Keratinocyte (primary cell): ENCODE measurements at regions not wholly inside any gene's neighbourhood (a gene's known extent, or its start where the extent isn't known, plus 50 kb on each side); places are given as distances from the start of the nearest gene placed in this dataset.

ENCODE experiments used
- DNase-seq: peaks from one replicate; pipeline ENCODE4 v3.0.0-alpha.2; 2011; ENCODE audit warnings: low read depth, missing footprints, low spot score
- FAIRE-seq: peaks from 2 replicates; lab custom pipeline; 2011; peaks lifted over from hg19 to GRCh38; lab: Jason Lieb, UNC
- H2AFZ ChIP-seq: 2 replicates; pipeline ENCODE4 v1.6.0; 2012; ENCODE audit warnings: low read length, control low read depth, inconsistent platforms; ENCODE audit not compliant: control insufficient read depth
- H3K27ac ChIP-seq: 2 replicates; pipeline ENCODE4 v1.5.1; 2011; ENCODE audit warnings: low read length; ENCODE audit not compliant: control insufficient read depth, insufficient read depth
- H3K27me3 ChIP-seq: 3 replicates; pipeline ENCODE4 v1.6.0; 2011; ENCODE audit warnings: low read length; ENCODE audit not compliant: control insufficient read depth, insufficient read depth; ENCODE audit errors: extremely low read depth
- H3K36me3 ChIP-seq, 2 experiments: 2 replicates in 1 of 2; 3 replicates in 1 of 2; pipeline ENCODE4 v1.5.1; 2011; ENCODE audit warnings: low read length in 2 of 2, mild to moderate bottlenecking in 1 of 2; ENCODE audit not compliant: control insufficient read depth in 2 of 2, insufficient read depth in 2 of 2; ENCODE audit errors: extremely low read depth in 1 of 2
- H3K4me1 ChIP-seq: 3 replicates; pipeline ENCODE4 v1.5.1; 2011; ENCODE audit warnings: low read length; ENCODE audit not compliant: control insufficient read depth, insufficient read depth; ENCODE audit errors: extremely low read depth
- H3K4me2 ChIP-seq: 3 replicates; pipeline ENCODE4 v1.6.0; 2011; ENCODE audit warnings: low read depth, low read length; ENCODE audit not compliant: control insufficient read depth, insufficient read depth; ENCODE audit errors: extremely low read depth
- H3K4me3 ChIP-seq, 3 experiments: fragments of 200-600 bp in 1 of 3; sonication (generic) in 1 of 3; 2 replicates in 2 of 3; 3 replicates in 1 of 3; pipeline ENCODE4 v1.5.1; 2011 to 2016; ENCODE audit warnings: low read length in 3 of 3, mild to moderate bottlenecking in 3 of 3, control low read depth in 2 of 3, inconsistent platforms in 1 of 3, low read depth in 1 of 3, mixed read lengths in 1 of 3, mixed run types in 1 of 3, moderate library complexity in 1 of 3; ENCODE audit not compliant: control insufficient read depth in 2 of 3, insufficient read depth in 2 of 3; ENCODE audit errors: extremely low read depth in 1 of 3
- H3K79me2 ChIP-seq: 2 replicates; pipeline ENCODE4 v1.6.0; 2012; ENCODE audit warnings: low read length; ENCODE audit not compliant: control insufficient read depth, insufficient read depth
- H3K9ac ChIP-seq: 3 replicates; pipeline ENCODE4 v1.6.0; 2011; ENCODE audit warnings: low read length; ENCODE audit not compliant: control insufficient read depth, insufficient read depth; ENCODE audit errors: extremely low read depth
- H3K9me1 ChIP-seq: 3 replicates; pipeline ENCODE4 v1.6.0; 2011; ENCODE audit warnings: low read length; ENCODE audit not compliant: control insufficient read depth, insufficient read depth; ENCODE audit errors: extremely low read depth
- H3K9me3 ChIP-seq: 2 replicates; pipeline ENCODE4 v1.5.1; 2012; ENCODE audit warnings: low read depth, low read length; ENCODE audit not compliant: control insufficient read depth
- H4K20me1 ChIP-seq: 3 replicates; pipeline ENCODE4 v1.6.0; 2011; ENCODE audit warnings: low read length; ENCODE audit not compliant: control insufficient read depth, insufficient read depth; ENCODE audit errors: extremely low read depth
- CTCF ChIP-seq, 3 experiments: IDR thresholded peaks in 1 of 3; conservative IDR thresholded peaks in 1 of 3; optimal IDR thresholded peaks in 1 of 3; 2 replicates in 2 of 3; 3 replicates in 1 of 3; pipeline versions ENCODE3 to v1.5.1; 2011; ENCODE audit warnings: low read length in 3 of 3, mild to moderate bottlenecking in 3 of 3, moderate library complexity in 2 of 3, control low read depth in 1 of 3, inconsistent platforms in 1 of 3; ENCODE audit not compliant: insufficient read depth in 2 of 3; ENCODE audit errors: extremely low read depth in 1 of 3
- EZH2 ChIP-seq: IDR thresholded peaks from one replicate; pipeline ENCODE4 v1.6.1; 2012; ENCODE audit warnings: inconsistent platforms, mild to moderate bottlenecking, low read length, moderate library complexity
- dilution Hi-C: fragments of 300-500 bp; cut with MboI; formaldehyde crosslinking; loops from one replicate; pipeline ENCODE4 v1.7.0; 2020; ENCODE audit warnings: low sequenced_read_pairs; ENCODE audit not compliant: extremely low pct_ligation_motif_present

GRCh38 chr12:77724367-77724957 is 106.2 kb upstream of the NAV3 start:
- Histone ChIP-seq H3K4me3 (no peak overlapping the region), H4K20me1 (no peaks in the 10 kb centered on the region), H3K4me1 (peaks cover 7% of the 10 kb centered on the region), H3K36me3 (no peaks in the 10 kb centered on the region), H3K27ac (no peak overlapping the region), H3K27me3 (no peaks in the 10 kb centered on the region), H3K9me3 (no peaks in the 10 kb centered on the region), H3K9me1 (no peaks in the 10 kb centered on the region), H3K4me2 (no peak overlapping the region), H2AFZ (no peak overlapping the region), H3K9ac (no peak overlapping the region), H3K79me2 (no peaks in the 10 kb centered on the region)
- FAIRE-seq (no peak), DNase-seq (no peak)
- TF ChIP-seq EZH2: no peak
- TF ChIP-seq CTCF (optimal IDR thresholded peaks at IDR 0.05 in 1 of 3, IDR thresholded peaks at IDR 0.05 in 1 of 3, conservative IDR thresholded peaks at IDR 0.05 in 1 of 3; ENCODE audit: extremely low read depth in 1 of 3, insufficient read depth in 2 of 3, low read length in 3 of 3): peak in 2 of 3 experiments; percentile 48 to 62
- dilution Hi-C loops: no loop called here

GRCh38 chr12:77723308-77723707 is 107.4 kb upstream of the NAV3 start:
- dilution Hi-C loops: no loop called here
- Histone ChIP-seq H2AFZ (no peak overlapping the region), H3K4me3 (no peak overlapping the region), H3K9me1 (no peaks in the 10 kb centered on the region), H4K20me1 (no peaks in the 10 kb centered on the region), H3K36me3 (no peaks in the 10 kb centered on the region), H3K4me2 (no peak overlapping the region), H3K9me3 (no peaks in the 10 kb centered on the region), H3K27ac (no peak overlapping the region), H3K9ac (no peak overlapping the region), H3K79me2 (no peaks in the 10 kb centered on the region), H3K4me1 (peaks cover 7% of the 10 kb centered on the region), H3K27me3 (no peaks in the 10 kb centered on the region)
- TF ChIP-seq EZH2 (no peak), CTCF (optimal IDR thresholded peaks at IDR 0.05 in 1 of 3, IDR thresholded peaks at IDR 0.05 in 1 of 3, conservative IDR thresholded peaks at IDR 0.05 in 1 of 3; ENCODE audit: extremely low read depth in 1 of 3, insufficient read depth in 2 of 3, low read length in 3 of 3) (no peak)
- no peak for DNase-seq
- no peak for FAIRE-seq
